Liver (tissue), 7 donors: ENCODE measurements at regions not wholly inside any gene's neighbourhood (a gene's known extent, or its start where the extent isn't known, plus 50 kb on each side); places are given as distances from the start of the nearest gene placed in this dataset.

Experiments used
- DNase-seq: peaks from one replicate; pipeline ENCODE4 v3.0.0-alpha.2; 2017; ENCODE audit warnings: low spot score
- H3K27ac ChIP-seq, 2 donors: one replicate each; pipeline ENCODE4 v1.7.0; 2013; ENCODE audit warnings: inconsistent platforms in 2 of 2, low read length in 2 of 2, control low read depth in 1 of 2, low read depth in 1 of 2, mild to moderate bottlenecking in 1 of 2
- H3K27me3 ChIP-seq, 4 donors: one replicate each; pipeline versions ENCODE4 v1.6.1 to v1.7.0; 2013; ENCODE audit warnings: low read length in 3 of 4, inconsistent platforms in 1 of 4, mild to moderate bottlenecking in 1 of 4, moderate library complexity in 1 of 4; ENCODE audit not compliant: control insufficient read depth in 4 of 4, insufficient read depth in 4 of 4
- H3K36me3 ChIP-seq, 4 donors: one replicate each; pipeline versions ENCODE4 v1.6.1 to v1.7.0; 2013; ENCODE audit warnings: low read length in 3 of 4, mild to moderate bottlenecking in 3 of 4, low read depth in 1 of 4, moderate library complexity in 1 of 4; ENCODE audit not compliant: control insufficient read depth in 4 of 4, insufficient read depth in 3 of 4
- H3K4me1 ChIP-seq, 4 donors: one replicate each; pipeline versions ENCODE4 v1.6.1 to v1.7.0; 2013; ENCODE audit warnings: low read length in 3 of 4, mild to moderate bottlenecking in 3 of 4, moderate library complexity in 1 of 4; ENCODE audit not compliant: control insufficient read depth in 4 of 4, insufficient read depth in 4 of 4
- H3K4me3 ChIP-seq, 3 donors: one replicate each; pipeline versions ENCODE4 v1.6.1 to v1.7.0; 2013; ENCODE audit warnings: low read length in 3 of 3, control low read depth in 1 of 3, low read depth in 1 of 3, mild to moderate bottlenecking in 1 of 3
- H3K9ac ChIP-seq, 2 donors: one replicate each; pipeline ENCODE4 v1.7.0; 2013; ENCODE audit warnings: low read length in 2 of 2, mild to moderate bottlenecking in 2 of 2, moderate library complexity in 2 of 2, control low read depth in 1 of 2, low read depth in 1 of 2
- H3K9me3 ChIP-seq, 4 donors: one replicate each; pipeline versions ENCODE4 v1.6.1 to v1.7.0; 2013; ENCODE audit warnings: low read length in 3 of 4; ENCODE audit not compliant: control insufficient read depth in 4 of 4
- EGR1 ChIP-seq, 2 donors: IDR thresholded peaks; 2 replicates each; pipeline ENCODE4 v1.6.1; 2016 to 2018; ENCODE audit warnings: antibody characterized with exemption in 2 of 2, low read depth in 2 of 2
- GABPA ChIP-seq, 2 donors: IDR thresholded peaks in 1 of 2; conservative IDR thresholded peaks in 1 of 2; 2 replicates each; pipeline ENCODE4 v1.6.1; 2016; ENCODE audit warnings: antibody characterized with exemption in 2 of 2, mild to moderate bottlenecking in 1 of 2, moderate library complexity in 1 of 2
- HNF4A ChIP-seq, 2 donors: conservative IDR thresholded peaks; 2 replicates each; pipeline ENCODE4 v1.6.1; 2016; ENCODE audit warnings: antibody characterized with exemption in 2 of 2, mild to moderate bottlenecking in 2 of 2
- HNF4G ChIP-seq: IDR thresholded peaks from 2 replicates; pipeline ENCODE4 v1.6.1; 2016; ENCODE audit warnings: antibody characterized with exemption
- JUND ChIP-seq, 2 donors: IDR thresholded peaks; 2 replicates each; pipeline ENCODE4 v1.6.1; 2016; ENCODE audit warnings: antibody characterized with exemption in 2 of 2
- NR2F2 ChIP-seq: IDR thresholded peaks from 2 replicates; pipeline ENCODE4 v1.6.1; 2016; ENCODE audit warnings: antibody characterized with exemption
- RAD21 ChIP-seq, 2 donors: IDR thresholded peaks; 2 replicates each; pipeline ENCODE4 v1.6.1; 2016; ENCODE audit warnings: antibody characterized with exemption in 2 of 2, mild to moderate bottlenecking in 2 of 2
- RXRA ChIP-seq, 2 donors: IDR thresholded peaks; 2 replicates each; pipeline ENCODE4 v1.6.1; 2017 to 2018; ENCODE audit warnings: antibody characterized with exemption in 2 of 2, mild to moderate bottlenecking in 1 of 2
- SP1 ChIP-seq: IDR thresholded peaks from 2 replicates; pipeline ENCODE4 v1.6.1; 2018; ENCODE audit warnings: antibody characterized with exemption, mild to moderate bottlenecking
- TAF1 ChIP-seq: conservative IDR thresholded peaks from 2 replicates; pipeline ENCODE4 v1.6.1; 2016; ENCODE audit warnings: antibody characterized with exemption, mild to moderate bottlenecking
- YY1 ChIP-seq: IDR thresholded peaks from 2 replicates; pipeline ENCODE4 v1.6.1; 2016; ENCODE audit warnings: antibody characterized with exemption, mild to moderate bottlenecking
- TF ChIP-seq, protein P1 (sequence below): IDR thresholded peaks from 2 replicates; pipeline ENCODE4 v1.6.1; 2016; ENCODE audit warnings: antibody characterized with exemption
- TF ChIP-seq, protein P2 (sequence below): IDR thresholded peaks from 2 replicates; pipeline ENCODE4 v1.6.1; 2016; ENCODE audit warnings: antibody characterized with exemption, mild to moderate bottlenecking
- TF ChIP-seq, protein P3 (sequence below): IDR thresholded peaks from 2 replicates; pipeline ENCODE4 v1.6.1; 2016; ENCODE audit warnings: antibody characterized with exemption
- TF ChIP-seq, protein P4 (sequence below): IDR thresholded peaks from 2 replicates; pipeline ENCODE4 v1.6.1; 2016; ENCODE audit warnings: antibody characterized with exemption
- TF ChIP-seq, protein P5 (sequence below): fragments of 150-350 bp; IDR thresholded peaks from 2 replicates; pipeline ENCODE4 v1.5.1; 2017; ENCODE audit warnings: improper control_type of control experiment, low read depth, low read length; ENCODE audit not compliant: missing input control
- donor health status: healthy.
- donor health status: healthy.
- donor health status: healthy.
- donor health status: healthy.

DNA sequence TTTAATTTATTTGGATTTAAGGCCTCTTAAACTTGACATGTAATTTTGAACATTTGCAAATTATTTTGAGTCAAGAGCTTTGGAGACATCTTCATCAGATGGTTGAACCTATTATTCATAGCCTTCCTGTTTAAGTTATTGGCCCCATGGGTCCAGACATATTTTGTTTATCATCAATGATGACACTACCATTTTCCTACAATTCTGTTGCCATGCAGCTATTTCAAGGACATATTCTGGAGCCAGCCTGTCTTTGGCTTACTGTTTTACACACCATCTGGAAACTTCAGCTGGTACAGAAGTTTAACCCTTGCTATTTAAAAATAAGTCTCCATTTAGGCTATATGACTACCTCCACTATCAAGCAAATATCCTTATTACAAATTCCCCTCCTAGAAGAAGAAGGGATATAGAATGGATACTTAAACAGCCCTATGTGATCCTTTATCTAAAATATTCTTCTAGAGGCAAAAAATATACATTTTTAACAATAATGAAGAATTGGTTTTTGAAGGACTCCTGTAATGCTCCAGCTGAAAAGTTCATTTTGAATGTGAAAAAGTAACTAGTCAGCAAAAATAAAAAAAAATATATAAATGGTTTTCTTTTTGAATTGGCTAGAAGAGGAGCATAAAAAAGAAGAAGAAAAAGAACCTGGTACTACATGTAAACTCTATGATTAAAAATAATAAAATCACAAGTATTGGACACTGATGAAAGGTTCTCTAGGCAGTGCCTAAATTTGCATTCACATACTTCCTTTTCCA lies 544.0 kb upstream of the HS3ST5 start:
- H3K9me3 ChIP-seq = no peaks in the 10 kb centered on the region
- DNase-seq = no peak
- no peak for TF ChIP-seq GABPA (IDR thresholded peaks at IDR 0.05 in 1 of 2, conservative IDR thresholded peaks at IDR 0.05 in 1 of 2)
- TF ChIP-seq HNF4A (conservative IDR thresholded peaks at IDR 0.05) = no peak
- TF ChIP-seq, protein P1, sequence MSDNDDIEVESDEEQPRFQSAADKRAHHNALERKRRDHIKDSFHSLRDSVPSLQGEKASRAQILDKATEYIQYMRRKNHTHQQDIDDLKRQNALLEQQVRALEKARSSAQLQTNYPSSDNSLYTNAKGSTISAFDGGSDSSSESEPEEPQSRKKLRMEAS = no peak
- TF ChIP-seq, protein P2, sequence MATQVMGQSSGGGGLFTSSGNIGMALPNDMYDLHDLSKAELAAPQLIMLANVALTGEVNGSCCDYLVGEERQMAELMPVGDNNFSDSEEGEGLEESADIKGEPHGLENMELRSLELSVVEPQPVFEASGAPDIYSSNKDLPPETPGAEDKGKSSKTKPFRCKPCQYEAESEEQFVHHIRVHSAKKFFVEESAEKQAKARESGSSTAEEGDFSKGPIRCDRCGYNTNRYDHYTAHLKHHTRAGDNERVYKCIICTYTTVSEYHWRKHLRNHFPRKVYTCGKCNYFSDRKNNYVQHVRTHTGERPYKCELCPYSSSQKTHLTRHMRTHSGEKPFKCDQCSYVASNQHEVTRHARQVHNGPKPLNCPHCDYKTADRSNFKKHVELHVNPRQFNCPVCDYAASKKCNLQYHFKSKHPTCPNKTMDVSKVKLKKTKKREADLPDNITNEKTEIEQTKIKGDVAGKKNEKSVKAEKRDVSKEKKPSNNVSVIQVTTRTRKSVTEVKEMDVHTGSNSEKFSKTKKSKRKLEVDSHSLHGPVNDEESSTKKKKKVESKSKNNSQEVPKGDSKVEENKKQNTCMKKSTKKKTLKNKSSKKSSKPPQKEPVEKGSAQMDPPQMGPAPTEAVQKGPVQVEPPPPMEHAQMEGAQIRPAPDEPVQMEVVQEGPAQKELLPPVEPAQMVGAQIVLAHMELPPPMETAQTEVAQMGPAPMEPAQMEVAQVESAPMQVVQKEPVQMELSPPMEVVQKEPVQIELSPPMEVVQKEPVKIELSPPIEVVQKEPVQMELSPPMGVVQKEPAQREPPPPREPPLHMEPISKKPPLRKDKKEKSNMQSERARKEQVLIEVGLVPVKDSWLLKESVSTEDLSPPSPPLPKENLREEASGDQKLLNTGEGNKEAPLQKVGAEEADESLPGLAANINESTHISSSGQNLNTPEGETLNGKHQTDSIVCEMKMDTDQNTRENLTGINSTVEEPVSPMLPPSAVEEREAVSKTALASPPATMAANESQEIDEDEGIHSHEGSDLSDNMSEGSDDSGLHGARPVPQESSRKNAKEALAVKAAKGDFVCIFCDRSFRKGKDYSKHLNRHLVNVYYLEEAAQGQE = no peak
- TF ChIP-seq, protein P3, sequence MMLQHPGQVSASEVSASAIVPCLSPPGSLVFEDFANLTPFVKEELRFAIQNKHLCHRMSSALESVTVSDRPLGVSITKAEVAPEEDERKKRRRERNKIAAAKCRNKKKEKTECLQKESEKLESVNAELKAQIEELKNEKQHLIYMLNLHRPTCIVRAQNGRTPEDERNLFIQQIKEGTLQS = no peak
- TF ChIP-seq, protein P4, sequence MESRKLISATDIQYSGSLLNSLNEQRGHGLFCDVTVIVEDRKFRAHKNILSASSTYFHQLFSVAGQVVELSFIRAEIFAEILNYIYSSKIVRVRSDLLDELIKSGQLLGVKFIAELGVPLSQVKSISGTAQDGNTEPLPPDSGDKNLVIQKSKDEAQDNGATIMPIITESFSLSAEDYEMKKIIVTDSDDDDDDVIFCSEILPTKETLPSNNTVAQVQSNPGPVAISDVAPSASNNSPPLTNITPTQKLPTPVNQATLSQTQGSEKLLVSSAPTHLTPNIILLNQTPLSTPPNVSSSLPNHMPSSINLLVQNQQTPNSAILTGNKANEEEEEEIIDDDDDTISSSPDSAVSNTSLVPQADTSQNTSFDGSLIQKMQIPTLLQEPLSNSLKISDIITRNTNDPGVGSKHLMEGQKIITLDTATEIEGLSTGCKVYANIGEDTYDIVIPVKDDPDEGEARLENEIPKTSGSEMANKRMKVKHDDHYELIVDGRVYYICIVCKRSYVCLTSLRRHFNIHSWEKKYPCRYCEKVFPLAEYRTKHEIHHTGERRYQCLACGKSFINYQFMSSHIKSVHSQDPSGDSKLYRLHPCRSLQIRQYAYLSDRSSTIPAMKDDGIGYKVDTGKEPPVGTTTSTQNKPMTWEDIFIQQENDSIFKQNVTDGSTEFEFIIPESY = no peak
- no peak overlapping the region for H3K4me3 ChIP-seq
- no peaks in the 10 kb centered on the region for H3K4me1 ChIP-seq
- H3K27ac ChIP-seq = no peak overlapping the region
- H3K36me3 ChIP-seq = no peaks in the 10 kb centered on the region
- no peaks in the 10 kb centered on the region for H3K27me3 ChIP-seq
- no peak overlapping the region for H3K9ac ChIP-seq

DNA sequence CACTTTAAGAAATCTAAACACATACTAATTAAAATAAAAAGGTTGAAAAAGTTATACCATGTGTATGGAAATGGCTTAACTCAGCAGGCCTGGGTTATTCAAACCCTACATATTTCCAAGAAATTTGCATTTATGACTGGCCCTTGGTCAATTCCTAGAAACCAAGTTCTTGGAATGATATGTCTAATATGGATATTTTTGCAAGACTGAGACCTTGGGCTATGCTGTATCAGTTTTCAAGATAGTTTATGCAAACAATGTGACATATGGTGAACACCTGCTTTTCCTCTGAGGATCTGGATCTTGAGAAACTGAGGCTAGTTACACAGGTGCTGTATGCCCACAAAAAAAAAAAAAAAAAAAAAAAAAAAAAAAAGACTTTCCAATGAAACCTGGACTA lies 536.9 kb upstream of the HS3ST5 start:
- Histone ChIP-seq H3K4me1 (no peaks in the 10 kb centered on the region), H3K9ac (no peak overlapping the region), H3K4me3 (no peak overlapping the region), H3K9me3 (no peaks in the 10 kb centered on the region), H3K27me3 (no peaks in the 10 kb centered on the region), H3K36me3 (no peaks in the 10 kb centered on the region), H3K27ac (no peak overlapping the region)
- TF ChIP-seq TAF1 (no peak), RAD21 (IDR thresholded peaks at IDR 0.05) (no peak), SP1 (no peak), HNF4G (no peak), HNF4A (conservative IDR thresholded peaks at IDR 0.05) (no peak), GABPA (IDR thresholded peaks at IDR 0.05 in 1 of 2, conservative IDR thresholded peaks at IDR 0.05 in 1 of 2) (no peak), NR2F2 (no peak), YY1 (no peak), EGR1 (IDR thresholded peaks at IDR 0.05; ENCODE audit: low read depth in 2 of 2) (no peak), JUND (IDR thresholded peaks at IDR 0.05) (no peak), RXRA (IDR thresholded peaks at IDR 0.05) (no peak)
- TF ChIP-seq, protein P1 = no peak
- TF ChIP-seq, protein P4 = no peak
- TF ChIP-seq, protein P5, sequence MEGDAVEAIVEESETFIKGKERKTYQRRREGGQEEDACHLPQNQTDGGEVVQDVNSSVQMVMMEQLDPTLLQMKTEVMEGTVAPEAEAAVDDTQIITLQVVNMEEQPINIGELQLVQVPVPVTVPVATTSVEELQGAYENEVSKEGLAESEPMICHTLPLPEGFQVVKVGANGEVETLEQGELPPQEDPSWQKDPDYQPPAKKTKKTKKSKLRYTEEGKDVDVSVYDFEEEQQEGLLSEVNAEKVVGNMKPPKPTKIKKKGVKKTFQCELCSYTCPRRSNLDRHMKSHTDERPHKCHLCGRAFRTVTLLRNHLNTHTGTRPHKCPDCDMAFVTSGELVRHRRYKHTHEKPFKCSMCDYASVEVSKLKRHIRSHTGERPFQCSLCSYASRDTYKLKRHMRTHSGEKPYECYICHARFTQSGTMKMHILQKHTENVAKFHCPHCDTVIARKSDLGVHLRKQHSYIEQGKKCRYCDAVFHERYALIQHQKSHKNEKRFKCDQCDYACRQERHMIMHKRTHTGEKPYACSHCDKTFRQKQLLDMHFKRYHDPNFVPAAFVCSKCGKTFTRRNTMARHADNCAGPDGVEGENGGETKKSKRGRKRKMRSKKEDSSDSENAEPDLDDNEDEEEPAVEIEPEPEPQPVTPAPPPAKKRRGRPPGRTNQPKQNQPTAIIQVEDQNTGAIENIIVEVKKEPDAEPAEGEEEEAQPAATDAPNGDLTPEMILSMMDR = no peak
- TF ChIP-seq, protein P2 = no peak
- TF ChIP-seq, protein P3 = no peak
- no peak for DNase-seq
